ENCODE measurements at regions not wholly inside any gene's neighbourhood (a gene's known extent, or its start where the extent isn't known, plus 50 kb on each side); places are given as distances from the start of the nearest gene placed in this dataset.
"Not testable (repeated sequence)": the region's sequence is repeated elsewhere in the genome, so short reads cannot be mapped to it uniquely, and the experiment has no call there.

DNA sequence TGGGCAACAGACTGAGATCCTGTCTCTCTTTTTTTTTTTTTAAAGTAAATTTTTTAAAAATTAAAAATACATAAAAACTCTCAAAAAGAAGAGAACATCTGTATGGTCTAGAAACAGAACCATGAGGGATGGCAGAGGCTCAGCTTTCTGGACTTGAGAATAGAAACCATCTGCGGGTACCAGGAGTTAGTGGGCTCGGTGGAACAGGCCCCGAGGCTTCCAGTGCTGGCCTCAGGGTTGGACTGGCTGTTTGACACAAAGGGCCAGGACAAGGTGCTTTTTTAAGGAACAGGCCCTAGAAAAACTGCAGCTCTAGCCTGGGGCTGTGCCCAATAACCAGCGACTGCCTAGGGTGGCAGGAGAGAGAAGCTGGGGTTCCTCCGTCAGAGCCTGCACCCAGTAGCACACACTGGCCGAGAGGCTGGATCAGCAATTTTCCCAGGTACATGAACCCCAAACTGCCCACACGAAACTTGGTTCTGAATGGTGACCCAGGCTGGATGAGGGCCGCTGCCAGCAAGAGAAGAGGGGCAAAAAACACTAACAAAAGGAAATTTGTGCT lies 131.0 kb upstream of the OLIG3 start:
- DNase-seq, result no peak

- DNase-seq, result no peak
These were observed 131.6 kb upstream of the OLIG3 start for GRCh38 chr6:137625808-137626207.

DNA sequence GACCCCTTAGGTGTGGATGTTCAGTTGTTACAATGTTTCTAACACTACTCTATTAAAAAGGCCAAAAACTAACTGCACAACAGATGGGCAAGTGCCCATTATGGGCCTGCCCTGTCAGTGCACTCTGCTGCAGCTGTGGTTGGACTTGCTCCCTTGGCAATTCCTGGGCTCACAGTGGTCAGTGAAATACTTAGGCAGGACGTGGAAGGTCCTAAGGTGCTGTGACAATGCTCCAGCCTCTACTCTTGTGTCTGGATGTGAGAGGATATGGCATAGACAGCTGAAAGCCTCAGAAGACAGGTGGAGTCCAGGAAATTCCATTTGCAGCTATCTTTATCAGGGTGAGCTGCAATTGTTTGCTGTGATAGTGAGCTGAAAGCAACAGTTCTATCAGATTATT lies 136.5 kb upstream of the OLIG3 start:
- DNase-seq, result no peak

- no peak for DNase-seq
These were observed 137.1 kb upstream of the OLIG3 start for GRCh38 chr6:137631323-137631722.

DNA sequence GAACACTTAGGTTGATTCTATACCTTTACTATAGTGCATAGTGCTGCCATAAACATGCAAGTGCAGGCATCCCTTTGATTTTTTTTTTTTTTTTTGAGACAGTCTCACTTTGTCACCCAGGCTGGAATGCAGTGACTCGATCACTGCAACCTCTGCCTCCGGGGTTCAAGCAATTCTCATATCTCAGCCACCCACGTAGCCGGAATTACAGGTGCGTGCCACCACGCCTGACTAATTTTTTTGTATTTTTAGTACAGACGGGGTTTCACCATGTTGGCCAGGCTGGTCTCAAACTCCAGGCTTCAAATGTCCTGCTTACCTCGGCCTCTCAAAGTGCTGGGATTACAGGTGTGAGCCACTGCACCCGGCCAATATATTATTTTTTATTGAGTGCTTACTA lies 140.0 kb upstream of the OLIG3 start:
- not testable (repeated sequence) for DNase-seq

- DNase-seq, result no peak
These were observed 142.9 kb upstream of the OLIG3 start for GRCh38 chr6:137637121-137637520.

DNA sequence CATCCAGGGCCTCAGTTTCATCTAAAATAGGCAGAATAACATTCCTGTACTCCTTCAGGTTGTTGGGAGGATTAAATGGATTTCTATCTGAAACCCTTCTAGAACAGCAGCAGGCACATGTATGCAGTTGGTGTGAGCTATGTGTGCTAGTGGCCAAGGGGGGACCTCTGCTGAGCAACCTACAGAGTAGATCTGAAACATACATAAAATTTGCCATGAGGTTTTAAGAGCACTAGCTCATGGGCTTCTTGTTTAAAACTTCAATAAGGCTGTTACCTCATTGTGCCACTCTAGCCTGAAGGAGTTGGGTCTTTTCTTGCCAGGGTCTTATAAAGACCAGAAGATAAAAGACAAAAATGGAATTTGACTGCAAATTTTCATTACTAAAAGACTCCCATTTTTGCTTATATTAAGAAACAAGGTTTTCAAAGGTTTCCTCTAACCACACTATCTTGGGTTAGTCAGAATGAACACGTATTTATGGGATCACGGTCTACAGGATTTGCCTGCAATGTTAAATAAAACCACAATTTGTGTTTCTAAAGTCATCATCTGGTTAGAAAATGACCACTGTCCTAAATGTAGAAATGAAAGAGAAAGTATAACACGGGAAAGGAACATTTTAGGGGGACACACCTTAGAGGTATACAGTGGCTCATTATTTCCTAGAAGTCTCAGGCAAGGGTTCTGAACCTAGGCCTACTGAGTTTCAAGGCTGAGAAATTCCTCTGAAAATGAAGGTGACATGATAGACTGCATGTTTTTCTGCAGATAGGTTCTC lies 144.9 kb upstream of the OLIG3 start:
- DNase-seq, result no peak

GRCh38 chr6:137640086-137640485 lies 145.9 kb upstream of the OLIG3 start:
- DNase-seq, result no peak

DNA sequence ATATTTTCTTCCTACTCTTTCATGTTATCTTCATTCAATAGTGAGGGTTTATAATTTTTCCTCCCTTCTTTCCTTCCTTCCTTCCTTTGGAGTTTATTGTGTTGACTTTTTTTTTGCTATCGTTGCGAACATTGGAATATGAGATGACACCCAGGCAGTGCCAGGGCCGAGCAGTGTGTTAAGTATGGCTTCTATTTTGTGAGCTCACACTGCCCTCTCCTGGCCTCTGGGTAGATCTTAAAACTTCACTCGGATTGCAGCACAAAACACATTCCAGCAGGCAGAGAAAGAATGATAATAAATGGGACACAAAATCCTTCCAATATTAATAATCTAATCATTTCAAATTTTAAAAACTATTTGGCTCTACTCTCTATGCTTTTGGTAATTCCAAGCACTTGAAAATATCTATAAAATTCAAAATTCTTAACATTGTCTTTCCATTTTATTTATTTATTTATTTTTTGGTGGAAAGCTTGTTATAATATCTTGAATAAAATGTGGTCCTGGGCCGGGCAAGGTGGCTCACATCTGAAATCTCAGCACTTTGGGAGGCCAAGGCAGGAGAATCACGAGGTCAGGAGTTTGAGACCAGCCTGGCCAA lies 147.4 kb upstream of the OLIG3 start:
- DNase-seq, result peak; percentile 72

- DNase-seq, result not testable (repeated sequence)
These were observed 149.0 kb upstream of the OLIG3 start for GRCh38 chr6:137643210-137643609.

DNA sequence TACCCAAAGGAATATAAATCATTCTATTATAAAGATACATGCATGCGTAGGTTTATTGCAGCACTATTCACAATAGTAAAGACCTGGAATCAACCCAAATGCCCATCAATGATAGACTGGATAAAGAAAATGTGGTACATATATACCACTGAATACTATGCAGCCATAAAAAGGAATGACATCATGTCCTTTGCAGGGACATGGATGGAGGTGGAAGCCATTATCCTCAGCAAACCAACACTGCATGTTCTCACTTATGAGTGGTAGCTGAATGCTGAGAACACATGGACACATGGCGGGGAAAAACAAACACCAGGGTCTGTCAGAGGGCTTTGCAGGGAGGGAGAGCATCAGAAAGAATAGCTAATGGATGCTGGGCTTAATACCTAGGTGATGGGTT lies 149.4 kb upstream of the OLIG3 start:
- not testable (repeated sequence) for DNase-seq

DNA sequence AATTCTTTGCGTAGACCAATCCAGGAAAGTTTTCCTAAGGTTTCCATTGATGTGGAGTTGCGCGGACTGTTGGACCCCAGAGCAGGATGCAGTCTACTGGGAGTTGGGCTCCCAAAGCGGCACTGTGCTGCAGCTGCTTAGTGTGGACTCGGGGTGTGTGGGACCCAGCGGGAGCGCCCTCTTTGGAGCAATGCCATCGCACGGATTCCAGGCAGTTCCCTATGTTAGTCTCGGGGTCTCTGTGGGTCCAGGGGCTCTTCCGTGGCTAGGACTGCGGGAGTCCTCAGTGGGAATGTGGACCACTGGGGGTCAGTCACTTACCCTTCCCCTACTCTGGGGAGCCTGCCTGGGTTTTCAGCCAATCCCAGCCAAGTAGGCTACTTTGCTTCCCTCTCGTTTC lies 151.7 kb upstream of the OLIG3 start:
- no peak for DNase-seq

DNA sequence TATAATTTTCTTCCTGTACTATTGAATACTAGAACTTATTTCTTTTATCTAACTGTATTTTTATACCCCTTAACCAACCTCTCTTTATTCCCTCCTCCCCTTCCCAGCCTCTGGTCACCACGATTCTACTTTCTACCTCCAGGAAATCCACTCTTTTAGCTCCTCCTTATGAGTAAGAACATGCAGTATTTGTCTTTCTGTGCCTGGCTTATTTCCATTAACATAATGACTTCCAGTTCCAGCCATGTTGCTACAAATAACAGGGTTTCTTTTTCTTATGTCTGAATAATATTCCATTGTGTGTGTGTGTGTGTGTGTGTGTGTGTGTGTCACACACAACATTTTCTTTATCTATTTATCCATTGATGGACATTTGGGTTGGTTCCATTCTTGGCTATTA lies 152.3 kb upstream of the OLIG3 start:
- DNase-seq, result no peak

GRCh38 chr6:137647762-137648447 lies 153.7 kb upstream of the OLIG3 start:
- no peak for DNase-seq

DNA sequence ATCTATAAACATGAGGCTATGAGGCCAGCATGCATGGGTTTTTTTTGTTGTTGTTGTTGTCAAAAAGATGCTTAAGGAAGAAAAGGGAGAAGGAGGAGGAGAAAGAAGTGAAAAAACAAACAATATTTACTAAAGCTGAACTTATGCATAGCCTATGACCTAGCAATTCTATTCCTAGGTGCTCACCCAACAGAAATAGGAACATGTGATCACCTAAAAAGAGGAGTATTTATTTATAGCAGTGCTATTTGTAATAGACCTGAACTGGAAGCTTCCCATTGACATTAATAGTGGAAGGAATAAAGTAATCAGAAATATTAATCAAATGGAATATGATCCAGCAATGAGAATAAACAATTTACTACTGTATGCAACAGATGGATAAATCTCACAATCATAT lies 156.5 kb upstream of the OLIG3 start:
- DNase-seq, result no peak

- no peak for DNase-seq
These were observed 157.0 kb upstream of the OLIG3 start for GRCh38 chr6:137651178-137651577.

DNA sequence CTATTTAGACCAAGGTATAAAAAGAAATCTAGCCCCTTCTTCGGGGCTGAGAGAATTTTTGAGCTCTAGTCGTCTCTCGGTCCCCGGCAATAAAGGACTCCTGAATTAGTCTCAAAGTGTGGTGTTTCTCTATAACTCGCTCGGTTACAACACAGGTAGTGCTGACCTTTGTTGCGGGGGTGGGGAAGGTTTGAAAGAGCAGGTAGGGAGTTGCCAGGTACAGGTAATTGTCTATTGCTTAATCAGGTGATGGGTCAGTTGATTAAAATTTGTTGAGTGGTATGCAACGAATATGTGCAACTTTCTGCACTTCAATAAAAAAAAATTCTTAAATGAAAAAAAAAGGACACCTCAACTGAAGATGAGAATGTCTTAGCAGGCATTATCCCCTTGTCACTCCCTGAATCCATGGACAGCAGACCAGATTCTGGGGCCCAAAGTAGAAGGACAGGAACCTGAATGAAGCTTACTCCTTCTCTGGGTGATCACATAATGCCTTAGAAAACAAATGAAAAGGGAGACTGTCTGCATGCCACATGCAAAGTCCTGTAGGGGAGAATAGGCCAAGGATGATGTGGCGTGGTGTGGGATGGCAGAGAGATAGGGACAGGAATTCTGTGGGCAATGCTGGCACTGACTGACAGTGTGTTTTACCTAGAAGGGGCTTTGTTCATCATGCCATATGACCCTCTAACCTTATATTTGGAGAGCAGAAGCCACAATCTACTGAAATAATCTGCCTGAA lies 157.6 kb upstream of the OLIG3 start:
- no peak for DNase-seq

DNA sequence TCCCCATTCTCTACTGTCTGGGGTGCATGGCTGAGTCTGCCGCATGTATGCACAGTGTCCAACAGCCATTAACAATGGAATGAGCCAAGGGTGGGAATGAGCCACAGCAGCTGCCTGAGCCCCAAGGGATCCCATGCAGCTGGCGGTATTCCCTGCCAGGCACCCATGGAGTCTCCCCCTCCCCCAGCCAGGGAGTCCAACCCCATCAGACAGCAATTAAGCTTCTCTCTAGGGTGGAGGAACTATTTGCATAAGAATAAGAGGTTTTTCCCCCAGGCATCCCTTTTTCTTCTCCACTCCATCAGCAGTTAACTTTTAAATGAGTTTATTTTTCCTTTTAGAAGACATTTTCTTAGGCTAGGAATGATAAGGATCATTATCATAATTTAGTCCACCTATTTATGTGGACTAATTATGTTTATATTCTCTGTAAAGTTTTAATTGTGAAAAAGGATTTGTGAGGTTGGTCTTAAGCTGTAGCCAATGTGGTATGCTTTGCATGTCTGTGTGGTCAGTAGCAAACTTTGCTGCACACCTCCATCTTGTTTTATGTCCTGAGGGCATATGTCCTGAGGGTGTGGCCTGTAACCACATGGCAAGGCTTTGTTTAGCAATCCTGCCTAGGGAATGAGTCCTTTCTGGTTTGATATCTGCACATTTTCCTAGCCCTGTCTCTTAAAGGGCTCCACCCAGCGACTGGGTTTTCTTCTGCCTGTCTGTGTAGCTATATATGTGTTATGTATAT lies 158.9 kb upstream of the OLIG3 start:
- no peak for DNase-seq

- DNase-seq, result no peak
These were observed 159.5 kb upstream of the OLIG3 start for GRCh38 chr6:137653706-137654059.

- no peak for DNase-seq
These were observed 160.3 kb upstream of the OLIG3 start for GRCh38 chr6:137654365-137654981.

DNA sequence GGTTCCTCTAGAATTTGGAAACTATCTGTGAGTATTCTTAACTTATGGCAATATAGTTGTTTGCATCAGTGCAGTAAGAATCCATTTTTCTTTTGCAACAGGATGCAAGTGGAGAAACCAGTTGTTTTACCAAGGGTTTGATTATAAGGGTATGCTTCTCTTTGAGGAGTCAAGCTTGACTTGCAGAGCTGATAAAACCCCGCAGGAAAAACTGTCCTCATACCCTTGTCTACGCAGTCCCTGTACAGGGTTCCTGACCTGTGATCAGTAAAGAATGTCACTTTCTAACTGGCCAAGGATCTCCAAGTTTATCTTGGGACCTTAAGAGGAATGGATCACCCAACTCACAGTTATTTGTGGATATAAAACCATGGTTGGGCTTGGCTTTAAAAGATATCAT lies 161.1 kb upstream of the OLIG3 start:
- no peak for DNase-seq

GRCh38 chr6:137656735-137657134 lies 162.5 kb upstream of the OLIG3 start:
- no peak for DNase-seq
